ENCODE measurements at regions not wholly inside any gene's neighbourhood (a gene's known extent, or its start where the extent isn't known, plus 50 kb on each side); places are given as distances from the start of the nearest gene placed in this dataset.
"Not testable (repeated sequence)": the region's sequence is repeated elsewhere in the genome, so short reads cannot be mapped to it uniquely, and the experiment has no call there.

DNA sequence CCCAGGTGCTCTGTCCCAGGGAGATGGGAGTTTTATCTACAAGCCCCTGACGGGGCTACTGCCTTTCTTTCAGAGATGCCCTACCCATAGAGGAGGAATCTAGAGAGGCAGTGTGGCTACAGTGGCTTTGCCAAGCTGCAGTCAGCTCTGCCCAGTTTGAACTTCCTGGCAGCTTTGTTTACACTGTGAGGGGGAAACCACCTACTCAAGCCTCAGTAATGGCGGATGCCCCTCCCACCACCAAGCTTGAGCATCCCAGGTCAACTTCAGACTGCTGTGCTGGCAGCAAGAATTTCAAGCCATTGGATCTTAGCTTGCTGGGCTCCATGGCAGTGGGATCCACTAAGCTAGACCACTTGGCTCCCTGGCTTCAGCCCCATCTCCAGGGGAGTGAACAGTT, 53.1 kb upstream of the TMEM252 start:
- not testable (repeated sequence) for DNase-seq

DNA sequence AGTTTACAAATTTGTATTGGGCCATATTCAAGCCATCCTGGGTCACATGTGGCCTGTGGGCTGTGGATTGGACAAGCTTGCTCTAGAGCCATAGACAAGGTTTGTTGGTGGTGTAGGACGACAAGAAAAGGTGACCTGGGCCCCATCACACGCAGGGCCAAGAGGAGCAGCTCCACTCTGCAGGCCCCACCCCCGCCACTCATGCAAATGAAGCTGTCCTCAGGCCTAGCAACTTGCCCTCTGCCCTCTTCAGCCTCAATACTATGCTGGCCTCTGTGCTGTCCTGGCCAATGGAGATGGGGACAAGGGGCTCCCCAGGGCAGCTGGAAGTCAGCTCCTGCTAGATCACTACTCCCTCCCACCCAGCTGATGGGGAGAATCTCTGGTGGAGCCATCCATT, 55.2 kb upstream of the TMEM252 start:
- no peak for DNase-seq

DNA sequence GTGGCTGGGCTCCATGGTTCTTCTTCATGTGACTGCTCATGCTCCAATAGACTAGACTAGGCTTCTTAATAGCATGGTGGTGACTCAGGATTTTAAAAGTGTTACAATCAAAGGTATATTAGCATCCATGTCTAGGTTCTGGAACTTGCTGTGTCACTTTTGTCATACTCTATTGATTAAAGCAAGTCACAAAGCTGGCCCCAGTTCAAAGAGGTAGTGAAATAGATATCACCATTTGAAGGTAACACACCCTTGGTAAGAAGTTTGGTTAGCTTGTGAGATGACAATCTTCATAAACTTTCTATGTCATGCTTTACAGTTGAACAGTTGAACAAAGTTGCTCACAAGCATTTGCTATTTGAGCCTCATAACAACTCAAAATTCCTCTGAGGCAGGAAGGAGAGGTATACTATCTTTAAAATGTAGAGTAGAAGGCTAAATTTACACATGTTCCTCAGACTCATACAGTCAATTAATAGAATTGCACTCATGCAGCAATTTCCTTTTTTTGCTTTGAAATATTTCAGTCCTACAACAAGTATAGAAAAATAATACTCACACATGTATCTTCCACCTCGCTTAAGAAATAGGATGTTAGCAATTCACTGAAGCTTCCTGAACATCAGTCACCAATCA, 56.8 kb upstream of the TMEM252 start:
- DNase-seq, result no peak

GRCh38 chr9:68599826-68600225, 59.1 kb upstream of the TMEM252 start:
- no peak for DNase-seq

- DNase-seq, result no peak
Observed at GRCh38 chr9:68601081-68601480, 60.4 kb upstream of the TMEM252 start.

- no peak for DNase-seq
Observed at GRCh38 chr9:68603371-68603770, 62.7 kb upstream of the TMEM252 start.

DNA sequence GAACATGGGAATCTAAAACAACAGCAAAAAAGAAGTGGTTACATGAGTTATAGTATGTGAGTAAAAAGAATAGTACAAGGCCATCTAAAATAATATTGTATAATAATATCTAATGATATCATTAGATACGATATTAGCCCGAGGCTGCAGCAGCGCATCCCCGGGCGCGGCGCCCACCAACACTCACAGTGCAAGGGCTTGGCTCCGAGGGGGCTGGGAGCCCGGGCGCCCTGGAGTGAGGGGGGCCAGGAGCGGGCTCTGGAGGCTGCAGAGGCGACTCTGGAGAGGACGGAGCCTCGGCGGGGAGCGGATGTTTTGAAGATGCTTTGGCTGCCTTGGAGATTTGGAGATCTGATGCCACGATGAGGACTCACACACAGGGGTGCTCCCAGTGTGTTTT, 68.1 kb upstream of the TMEM252 start:
- DNase-seq, result no peak

DNA sequence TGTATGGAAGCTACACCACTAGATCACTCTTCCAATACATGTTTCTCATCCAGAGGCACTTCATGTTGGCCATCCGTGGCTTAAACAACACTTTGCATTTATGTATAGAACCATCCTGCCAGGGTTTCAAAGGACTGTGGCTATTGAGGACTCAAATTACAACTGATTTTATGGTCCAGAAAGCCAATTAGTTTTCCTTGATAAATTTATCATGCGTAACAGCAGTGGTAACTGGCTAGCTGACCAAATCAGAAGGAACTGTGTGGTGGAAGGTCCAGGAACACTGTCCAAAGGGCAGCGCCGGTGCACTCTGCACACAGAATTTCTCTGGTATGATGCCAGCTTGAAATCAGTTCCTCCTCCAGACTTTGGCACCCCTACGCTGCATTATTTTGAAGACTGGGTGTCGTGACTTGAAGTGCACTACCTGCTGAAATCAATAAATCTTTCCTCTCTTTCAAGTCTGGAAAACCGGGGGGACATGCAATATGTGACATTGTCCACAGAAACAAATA, 69.3 kb upstream of the TMEM252 start:
- no peak for DNase-seq

DNA sequence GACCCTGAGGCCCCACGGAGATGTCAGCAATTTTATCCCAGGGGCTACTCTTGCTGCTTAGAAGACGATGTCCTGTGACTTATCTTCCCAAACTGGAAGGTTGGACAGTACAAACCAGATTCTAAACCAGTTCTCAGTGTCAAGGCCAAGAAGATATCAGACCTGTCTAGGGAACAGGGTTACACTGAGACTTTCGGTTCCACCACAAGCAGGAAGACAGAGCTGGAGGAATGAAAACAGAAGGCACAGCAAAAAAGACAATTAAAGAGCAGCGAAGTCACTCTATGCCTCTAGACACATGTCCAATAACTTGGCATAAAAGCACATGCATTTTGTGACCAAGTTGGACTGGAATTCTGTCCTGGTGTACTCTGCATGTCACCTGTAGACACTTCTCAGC, 73.4 kb upstream of the TMEM252 start:
- DNase-seq, result no peak

DNA sequence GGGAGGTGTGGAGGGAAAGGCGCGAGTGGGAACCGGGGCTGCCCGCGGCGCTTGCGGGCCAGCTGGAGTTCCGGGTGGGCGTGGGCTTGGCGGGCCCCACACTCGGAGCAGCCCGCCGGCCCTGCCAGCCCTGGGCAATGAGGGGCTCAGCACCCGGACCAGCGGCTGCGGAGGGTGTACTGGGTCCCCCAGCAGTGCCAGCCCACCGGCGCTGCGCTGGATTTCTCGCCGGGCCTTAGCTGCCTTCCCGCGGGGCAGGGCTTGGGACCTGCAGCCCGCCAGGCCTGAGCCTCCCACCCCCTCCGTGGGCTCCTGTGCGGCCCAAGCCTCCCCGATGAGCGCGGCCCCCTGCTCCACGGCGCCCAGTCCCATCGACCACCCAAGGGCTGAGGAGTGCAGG, 76.3 kb upstream of the TMEM252 start:
- not testable (repeated sequence) for DNase-seq

DNA sequence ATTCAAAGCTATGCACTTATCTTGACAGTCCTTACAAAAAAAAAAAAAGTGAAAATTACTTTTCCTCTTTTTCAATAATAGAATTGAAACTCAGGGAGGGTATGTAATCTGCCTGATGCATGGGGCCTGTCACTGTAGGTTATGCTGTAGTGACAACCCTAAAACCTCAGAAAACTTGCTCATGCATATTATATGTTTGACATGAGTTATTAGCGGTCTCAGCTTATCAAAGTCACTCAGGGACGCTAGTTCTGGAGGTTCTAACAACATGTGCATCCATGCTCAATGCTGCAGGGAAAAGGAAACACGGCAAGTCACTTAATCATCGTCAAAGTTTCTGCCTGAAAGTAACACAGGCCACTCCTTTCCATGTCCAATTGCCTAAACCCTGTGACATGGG, 78.4 kb upstream of the TMEM252 start:
- no peak for DNase-seq

DNA sequence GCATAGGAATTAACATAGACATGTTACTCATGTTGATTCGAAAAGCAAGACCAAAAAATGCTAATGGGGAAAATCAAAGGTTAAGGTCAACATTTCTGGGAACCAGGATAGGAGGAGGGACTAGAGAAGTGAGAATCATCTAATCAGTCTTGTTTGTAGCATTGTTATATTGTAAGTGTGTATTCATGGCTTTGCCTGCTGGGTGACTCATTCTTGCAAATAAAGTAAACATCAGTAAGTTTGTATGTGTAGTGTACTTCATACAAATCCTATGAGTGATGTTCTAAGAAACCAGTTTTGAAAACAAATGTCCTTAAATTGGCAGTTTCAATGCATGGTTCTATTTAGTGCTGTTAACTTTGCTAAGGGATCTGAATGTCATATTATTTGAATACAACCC, 79.0 kb upstream of the TMEM252 start:
- DNase-seq, result no peak

DNA sequence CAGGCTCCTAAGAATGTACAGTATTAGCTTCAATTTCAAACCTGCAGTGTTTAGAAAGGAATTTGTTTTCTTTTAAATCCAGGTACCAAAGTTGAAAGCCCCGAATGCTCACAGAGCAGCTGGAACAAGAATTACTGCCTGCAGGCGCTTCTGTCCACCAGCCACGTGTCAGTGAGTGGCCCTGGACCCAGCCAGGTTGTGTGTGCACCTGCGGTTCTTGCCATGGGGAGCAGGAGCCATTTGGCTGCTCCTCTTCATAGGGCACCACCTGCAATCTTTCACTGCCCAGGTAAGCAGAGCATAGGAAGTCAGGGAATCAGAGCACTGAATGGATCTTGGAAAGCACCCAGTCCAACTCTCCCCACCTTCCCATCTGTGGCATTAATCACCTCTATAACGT, 79.5 kb upstream of the PIP5K1B start:
- no peak for DNase-seq

DNA sequence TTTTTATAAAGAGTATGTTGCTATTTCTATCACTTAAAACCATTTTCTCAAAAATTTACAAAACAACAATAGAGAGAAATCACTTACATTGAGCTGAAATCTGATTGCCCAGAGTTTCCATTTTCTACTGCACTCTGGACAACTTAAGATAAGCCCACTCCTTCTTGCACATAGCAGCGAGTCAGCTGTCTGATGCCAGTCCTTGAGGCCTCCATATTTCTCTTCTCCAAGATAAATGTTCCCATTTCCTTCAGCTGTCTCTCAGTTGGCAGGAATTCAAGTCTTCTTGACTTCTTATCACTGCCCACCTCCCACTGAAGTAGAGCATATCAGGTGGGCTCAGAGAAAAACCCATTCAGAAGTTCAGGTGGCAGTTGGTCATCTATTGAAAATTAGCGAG, 78.5 kb upstream of the PIP5K1B start:
- no peak for DNase-seq

GRCh38 chr9:68627104-68627503, 77.9 kb upstream of the PIP5K1B start:
- no peak for DNase-seq

GRCh38 chr9:68627594-68627993, 77.4 kb upstream of the PIP5K1B start:
- DNase-seq, result no peak

- DNase-seq, result no peak
Observed at GRCh38 chr9:68629042-68629441, 76.0 kb upstream of the PIP5K1B start.

- no peak for DNase-seq
Observed at GRCh38 chr9:68631811-68632210, 73.2 kb upstream of the PIP5K1B start.

DNA sequence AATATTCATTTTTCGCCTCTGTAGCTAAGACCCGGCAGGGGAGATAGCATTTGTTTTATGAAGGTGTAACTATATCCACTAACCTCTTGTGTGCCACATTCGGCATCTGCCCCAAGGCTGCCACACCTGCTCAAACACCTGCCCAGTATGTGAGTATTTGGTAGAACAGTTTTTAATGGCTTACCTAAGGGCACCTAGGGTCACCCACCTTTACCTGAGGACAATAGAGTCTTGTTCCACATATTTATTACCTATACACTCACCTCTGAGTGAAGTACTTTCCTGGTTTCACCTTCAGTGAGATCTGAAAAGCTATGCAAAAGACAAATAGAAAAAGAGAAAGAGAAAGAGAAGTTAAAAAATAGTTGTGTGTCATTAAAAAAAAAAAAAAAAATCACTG, 68.0 kb upstream of the PIP5K1B start:
- DNase-seq, result no peak

- not testable (repeated sequence) for DNase-seq
Observed at GRCh38 chr9:68639261-68639660, 65.8 kb upstream of the PIP5K1B start.

GRCh38 chr9:68640421-68641089, 64.5 kb upstream of the PIP5K1B start:
- DNase-seq, result no peak

DNA sequence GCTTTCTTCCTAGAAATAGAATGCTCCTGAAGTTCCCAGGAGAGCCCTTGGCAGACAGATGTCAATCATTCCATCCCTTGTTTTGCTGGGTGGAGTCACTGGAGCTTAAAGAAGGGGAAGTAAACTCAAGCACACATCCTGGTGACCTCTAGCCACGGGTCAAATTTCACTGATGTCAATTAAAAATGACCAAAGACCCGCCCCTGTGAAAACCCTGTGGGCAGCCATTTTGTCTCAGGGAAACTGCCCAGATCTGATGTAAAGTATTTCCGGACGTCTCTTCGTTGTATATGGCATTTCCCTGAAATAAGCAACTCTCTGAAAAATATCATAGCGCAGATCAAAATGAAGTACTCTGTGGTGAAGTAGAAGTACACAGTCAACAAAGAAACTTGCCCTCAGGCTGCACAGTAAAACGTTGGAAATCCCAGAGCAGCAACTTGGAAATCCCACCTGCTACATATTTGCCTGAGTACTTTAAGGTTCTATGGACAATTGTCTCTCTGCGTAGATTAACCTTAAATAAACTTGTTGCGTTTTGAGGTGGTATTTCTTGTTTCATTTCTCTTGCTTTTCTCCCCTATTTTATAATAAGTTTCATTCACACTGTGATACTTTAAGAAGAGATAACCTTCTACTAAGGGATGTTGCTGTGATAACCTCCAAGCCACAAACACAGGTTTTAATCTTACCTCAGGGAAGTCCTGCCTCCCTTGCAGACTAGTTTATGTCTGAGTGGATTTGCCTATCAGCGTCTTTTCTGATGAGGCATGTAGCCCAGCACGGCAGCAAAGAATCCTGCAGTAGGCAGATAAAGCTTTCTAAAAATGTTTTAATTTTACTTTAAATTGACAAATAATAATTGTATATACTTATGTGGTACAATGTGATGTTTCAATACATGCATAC, 60.9 kb upstream of the PIP5K1B start:
- no peak for DNase-seq

DNA sequence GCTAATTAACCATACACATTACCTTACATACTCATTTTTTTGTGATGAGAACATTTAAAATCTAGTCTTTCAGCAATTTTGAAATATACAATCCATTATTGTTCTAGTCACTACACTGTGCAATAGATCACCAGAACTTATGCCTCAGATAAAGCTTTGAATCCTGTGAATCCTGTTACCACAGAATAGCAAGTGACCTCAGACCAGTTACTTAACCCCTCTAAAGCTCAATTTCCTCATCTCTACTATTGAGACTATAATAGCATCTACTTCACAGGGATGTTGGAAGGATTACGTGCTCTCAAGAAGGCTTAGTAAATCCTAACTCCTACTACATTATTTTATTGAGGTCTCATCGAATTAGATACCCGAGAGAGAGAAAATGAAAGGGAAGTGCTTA, 60.2 kb upstream of the PIP5K1B start:
- DNase-seq, result no peak

GRCh38 chr9:68648164-68648563, 56.9 kb upstream of the PIP5K1B start:
- no peak for DNase-seq

Data from stimulated activated CD4-positive, alpha-beta T cell treated with anti-CD3 and anti-CD28 coated beads, Interleukin-2, amount 100 ng/mL, for 48 hours (primary cell).